ENCODE measurements at regions not wholly inside any gene's neighbourhood (a gene's known extent, or its start where the extent isn't known, plus 50 kb on each side); places are given as distances from the start of the nearest gene placed in this dataset.
"Not testable (repeated sequence)": the region's sequence is repeated elsewhere in the genome, so short reads cannot be mapped to it uniquely, and the experiment has no call there.

DNA sequence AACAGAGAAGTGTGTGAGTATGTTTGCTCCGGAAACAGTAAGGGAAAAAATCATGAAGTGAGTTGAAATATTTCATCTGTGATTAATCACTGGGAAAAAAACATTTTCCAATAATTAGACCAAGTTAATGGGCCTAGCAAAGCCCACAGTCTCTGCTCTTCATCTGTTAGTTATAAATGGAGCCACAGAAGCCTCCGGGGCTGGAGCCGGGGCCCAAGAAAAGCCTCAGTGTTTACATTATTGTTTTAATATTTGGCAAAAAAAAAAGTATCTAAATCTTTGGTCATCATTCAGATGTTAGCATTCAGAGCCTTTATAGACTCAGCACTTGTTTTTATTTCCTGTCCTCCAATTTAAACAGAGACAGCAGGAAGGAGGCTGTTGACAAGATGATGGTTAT is 115.0 kb downstream of the UBE2U start:
- DNase-seq: no peak

DNA sequence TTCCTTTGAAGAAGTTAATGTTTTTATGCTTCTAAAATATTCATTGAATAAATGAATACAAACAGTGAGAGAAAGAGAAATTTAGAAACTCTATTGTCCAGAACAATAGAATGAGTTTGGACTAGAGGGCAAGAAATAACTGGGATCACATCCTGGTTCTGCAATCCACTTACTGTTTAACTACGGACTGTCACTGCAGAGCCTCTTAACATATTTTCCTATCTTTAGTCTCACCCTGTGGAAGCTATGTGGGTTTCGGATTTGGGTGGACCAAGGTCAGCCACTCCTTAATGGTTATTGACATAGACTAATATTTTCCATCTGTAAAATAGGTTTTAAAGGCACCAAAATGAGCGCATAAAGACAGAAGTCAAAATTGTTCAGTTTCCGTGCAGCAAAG is 116.6 kb downstream of the UBE2U start:
- no peak for DNase-seq

DNA sequence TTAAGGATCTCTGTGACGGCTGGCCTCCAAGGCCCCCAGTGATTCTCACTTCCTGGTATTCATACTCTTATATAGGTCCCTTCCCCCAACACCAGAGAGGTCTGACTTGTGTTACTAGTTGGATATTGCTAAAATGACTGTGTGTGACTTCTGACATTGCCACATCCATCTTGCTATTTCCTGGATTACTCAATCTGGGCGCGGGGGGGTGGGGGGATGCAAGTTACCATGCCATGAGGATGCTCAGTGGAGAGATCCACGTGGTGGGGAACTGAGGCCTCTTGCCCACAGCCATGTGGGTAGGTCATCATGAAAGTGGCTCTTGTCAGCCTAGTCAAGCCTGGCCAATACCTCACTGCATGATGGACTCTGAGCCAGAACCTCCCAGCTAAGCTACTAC is 117.0 kb downstream of the UBE2U start:
- peak; percentile 15 for DNase-seq

DNA sequence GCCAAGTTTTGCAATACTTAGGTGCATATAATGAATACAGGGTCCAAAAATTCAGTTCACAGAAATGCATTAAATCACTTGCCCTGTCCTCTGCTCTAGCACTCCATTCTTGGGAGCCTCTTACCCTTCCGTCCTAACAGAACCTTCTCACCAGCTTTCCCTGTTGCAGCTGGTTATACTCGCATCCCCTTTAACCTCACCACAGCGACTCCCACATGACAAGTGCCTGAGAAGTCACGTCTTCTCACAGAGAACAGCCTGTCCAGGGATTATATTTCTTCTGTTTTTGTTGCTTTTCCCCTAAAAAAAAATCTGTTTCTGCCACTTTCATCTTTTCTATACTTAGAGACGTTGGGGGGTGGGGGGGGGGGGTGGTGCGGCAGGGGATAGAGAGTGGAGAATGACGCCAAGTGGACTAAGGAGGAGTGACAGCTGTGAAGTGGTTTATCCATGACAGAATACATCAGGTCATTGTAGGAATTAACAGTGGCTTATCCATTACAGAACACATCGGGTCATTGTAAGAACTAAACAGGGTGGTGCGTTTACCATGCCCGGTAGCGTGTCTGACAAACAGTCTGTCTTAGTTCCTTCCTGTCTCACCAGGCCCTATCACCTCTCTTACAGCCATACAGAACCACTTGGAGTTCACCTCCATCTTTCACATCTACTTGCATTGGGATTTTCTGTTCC is 117.6 kb downstream of the UBE2U start:
- DNase-seq: no peak

DNA sequence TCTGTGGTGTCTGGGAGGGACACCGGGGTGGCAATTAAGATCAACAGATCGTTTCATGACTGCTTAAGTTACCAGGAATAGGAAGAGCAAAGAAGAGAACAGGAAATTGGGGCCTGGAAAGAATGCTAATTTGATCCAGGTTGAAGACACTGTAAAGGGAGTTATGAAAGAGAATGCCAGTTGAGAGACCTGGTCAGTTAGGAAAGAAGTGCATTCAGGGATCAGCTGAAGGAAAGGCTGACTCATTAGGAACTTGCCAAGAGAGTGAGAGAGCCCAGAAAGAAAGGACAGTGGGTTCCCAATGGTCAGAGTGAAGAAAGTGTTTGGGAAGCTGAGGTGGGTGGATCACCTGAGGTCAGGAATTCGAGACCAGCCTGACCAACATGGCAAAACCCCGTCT is 119.6 kb downstream of the UBE2U start:
- no peak for DNase-seq

DNA sequence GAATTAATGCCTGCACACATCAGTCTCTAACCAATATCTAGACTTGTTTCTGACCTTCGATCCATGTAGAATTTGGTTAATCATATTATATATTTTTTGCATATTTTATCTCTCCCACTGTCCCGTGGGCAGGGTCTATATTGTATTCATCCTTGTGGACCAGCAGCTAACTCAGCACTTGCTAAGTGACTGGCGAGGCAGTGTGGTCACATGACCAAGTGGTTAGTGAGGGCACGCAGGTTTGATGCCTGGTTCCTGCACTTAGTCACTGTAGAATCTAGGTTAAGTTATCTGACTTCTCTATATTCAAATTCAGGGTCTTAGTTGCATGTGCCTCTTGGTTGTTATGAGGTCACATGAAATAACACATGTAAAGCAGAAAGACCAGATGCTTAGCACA is 120.5 kb downstream of the UBE2U start:
- no peak for DNase-seq

DNA sequence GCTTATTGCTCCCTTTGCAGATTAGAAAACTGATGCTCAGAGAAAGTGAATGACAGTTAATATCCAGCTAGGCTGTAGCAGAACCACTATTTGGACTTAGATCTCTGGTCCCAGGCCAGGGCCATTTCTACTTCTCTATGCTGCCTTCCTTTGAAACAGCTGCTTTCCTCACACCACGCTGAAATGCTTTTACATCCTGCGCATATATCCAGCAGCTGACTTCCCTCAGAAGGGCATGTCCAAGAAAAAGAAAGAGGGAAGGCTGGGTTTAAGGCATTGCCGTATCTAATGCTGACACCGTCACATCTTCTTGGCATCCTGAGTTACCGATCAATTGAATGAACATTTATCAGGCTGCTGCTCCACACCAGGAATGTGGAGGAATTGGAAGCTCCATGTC is 122.4 kb downstream of the UBE2U start:
- DNase-seq: no peak

DNA sequence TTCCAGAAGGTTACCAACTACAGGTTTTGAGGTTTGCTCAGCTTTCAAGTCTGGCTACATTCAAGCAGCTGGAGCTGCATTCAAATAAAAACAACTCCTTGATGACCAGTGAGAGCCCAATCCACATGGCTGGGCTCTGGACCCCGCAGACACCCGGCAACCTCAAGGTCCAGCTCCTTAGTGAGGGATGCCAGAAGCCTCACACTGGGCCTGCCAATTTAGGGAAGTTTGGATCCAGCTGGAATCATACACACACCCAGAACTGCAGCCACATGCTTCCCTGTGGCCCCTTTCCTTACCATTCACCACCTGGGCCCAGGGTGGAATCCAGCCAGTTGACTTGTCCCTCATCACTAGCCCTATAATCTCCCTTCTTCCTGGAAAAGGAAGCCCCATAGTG is 123.7 kb downstream of the UBE2U start:
- no peak for DNase-seq

DNA sequence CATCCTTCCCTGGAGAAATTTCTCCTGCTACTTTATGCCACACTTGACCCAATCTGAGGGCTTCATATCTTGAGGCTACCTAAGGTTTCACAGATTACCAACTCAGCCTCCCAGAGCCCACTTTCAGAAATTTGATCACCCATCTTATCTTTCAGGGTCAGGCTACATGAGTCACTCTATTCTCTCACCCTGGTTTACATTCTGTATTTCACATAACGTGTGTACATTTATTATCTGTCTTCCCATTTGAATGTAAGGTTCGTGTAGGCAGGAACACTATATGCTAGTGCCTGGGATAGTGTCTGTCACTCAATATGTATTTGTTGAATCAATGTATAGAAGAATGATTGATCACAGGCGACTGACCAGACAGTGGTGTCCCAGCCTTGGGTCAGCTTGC is 124.8 kb downstream of the UBE2U start:
- no peak for DNase-seq

DNA sequence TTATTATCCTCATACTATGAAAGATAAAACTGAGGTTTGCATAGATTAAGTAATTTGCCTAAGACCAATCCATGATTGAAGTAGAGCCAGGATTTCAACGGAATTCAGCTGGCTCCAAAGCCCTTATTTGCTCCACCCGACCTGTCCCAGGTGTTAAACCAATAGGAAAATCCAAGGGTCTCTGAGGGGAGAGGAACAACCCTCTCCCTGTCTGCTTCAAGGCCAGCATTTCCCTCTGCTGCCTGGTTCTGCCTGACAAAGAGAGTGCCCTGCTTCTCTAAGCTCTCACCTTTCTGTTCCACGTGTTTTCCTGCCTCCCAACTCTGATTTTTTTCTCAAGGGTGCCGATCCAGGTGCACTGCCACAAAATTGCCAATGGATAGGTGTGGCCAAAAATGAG is 127.4 kb downstream of the UBE2U start:
- DNase-seq: no peak

DNA sequence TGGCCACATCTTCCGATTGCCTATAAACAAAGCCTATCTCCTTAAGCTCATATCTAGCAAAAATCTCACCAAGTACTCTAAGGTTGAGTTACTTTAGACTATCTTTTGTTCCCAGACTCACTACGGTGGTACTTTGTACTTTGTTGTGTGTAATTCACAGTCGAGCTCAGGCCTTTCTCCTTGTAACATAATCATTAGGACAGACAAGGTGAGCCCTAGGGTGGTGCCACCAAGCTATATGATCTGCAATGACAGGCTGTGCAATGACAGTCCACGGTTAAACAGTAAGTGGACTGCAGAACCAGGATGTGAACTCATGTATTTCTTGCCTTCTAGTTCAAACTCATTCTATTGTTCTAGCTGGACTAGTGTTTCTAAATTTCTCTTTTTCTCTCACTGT is 132.2 kb downstream of the UBE2U start:
- DNase-seq: no peak

DNA sequence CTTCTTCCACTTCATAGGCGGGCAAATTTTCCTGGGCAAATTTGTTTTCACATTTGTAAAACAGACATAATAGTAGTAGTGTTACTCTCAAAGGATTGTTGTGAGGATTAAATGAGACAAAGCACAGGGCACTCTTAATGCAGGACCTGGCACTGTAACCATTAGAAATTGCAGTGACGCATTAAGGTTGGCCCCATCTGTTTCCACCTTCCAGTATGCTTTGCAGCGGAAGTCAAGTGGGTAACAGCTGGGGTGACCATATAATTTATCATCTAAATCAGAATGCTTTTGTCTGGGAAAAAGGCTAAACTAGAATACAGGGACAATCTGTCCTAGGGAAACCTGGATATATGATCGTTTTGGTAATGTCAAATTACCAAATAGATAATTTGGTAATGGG is 132.5 kb upstream of the CACHD1 start:
- no peak for DNase-seq

DNA sequence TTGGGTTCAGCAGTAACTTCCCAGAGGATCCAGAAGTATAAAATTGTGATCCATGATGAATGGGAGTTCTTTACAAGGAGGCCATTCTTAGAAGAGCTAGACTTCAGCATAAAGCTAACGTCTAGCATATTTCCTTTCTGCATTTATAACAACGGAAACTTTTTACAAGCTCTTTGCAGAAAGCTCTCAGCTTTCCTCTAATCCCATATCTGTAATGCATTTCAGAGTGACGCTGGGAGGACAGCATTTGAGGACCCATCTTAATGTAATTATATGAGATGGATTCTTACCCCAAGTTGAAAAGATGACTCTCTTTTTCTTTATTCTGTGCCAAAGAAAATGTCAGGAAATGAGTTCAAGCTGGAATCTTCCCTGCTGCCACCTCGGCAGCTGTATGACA is 132.0 kb upstream of the CACHD1 start:
- DNase-seq: no peak

DNA sequence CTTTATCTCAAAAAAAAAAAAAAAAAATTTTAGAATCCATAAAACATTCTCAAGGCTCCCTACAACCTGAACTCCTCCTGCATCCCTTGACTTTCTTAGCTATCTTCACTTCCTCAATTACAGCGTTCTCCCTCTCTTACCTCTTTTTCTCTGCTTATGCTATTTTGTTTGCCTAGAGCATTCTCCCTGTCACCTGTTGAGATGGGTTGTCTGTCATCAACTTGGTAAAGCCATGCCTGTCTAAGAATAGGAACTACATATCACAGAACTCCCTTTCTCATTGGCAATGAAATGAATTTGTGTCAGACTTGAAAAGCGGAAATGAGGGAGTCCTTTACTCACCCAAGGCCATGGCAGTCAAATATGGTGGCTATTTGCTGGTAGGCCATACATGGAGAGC is 129.6 kb upstream of the CACHD1 start:
- DNase-seq: no peak

DNA sequence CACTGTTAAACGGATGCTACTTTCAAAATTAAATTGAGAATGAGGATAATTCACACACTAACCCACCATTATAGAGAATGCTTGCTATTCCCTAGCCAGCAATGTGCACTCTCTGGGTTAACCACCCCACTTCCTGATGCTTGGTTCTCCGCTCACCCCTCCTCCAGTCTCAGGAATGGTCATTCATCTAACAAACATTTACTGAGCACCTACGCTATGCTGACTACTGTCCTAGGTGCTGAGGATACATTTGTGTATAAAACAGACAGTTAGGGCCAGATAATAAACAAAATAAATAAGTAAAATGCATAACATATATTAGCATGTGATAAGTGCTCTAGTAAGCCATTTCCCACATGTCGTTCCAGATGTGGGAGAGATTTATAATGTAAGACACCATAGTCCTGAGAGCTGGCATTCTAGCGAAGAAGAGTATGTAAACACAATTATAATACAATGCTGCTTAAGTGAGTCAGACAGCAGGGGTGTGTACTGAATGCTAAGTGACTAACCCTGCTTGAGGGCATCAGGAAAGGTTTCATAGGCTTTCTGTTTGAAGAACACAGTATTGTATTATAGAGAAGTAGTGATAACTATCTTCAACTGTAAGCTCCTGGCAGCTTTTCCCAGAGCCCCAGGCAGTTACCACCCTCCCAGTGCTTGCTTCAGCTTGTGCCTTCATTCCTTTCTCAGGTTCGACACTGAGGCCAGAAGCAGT is 126.7 kb upstream of the CACHD1 start:
- no peak for DNase-seq

DNA sequence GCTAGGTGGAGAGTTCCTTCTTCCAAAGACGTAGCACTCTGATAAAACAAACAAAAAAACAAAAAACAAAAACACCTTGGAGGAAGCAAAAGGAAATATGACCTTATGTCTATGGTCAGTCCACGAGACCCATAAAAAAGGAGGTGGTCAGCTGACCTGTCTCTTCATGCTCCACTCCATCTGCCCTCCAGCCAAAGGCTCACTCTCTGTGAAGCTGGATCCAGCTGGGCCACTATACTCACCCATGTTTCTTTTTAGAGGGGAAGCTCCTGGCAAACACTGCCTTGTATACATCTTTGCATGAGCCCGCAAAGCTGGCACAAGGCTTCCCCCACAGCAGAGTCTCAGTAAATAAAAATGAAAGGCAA is 126.1 kb upstream of the CACHD1 start:
- no peak for DNase-seq

DNA sequence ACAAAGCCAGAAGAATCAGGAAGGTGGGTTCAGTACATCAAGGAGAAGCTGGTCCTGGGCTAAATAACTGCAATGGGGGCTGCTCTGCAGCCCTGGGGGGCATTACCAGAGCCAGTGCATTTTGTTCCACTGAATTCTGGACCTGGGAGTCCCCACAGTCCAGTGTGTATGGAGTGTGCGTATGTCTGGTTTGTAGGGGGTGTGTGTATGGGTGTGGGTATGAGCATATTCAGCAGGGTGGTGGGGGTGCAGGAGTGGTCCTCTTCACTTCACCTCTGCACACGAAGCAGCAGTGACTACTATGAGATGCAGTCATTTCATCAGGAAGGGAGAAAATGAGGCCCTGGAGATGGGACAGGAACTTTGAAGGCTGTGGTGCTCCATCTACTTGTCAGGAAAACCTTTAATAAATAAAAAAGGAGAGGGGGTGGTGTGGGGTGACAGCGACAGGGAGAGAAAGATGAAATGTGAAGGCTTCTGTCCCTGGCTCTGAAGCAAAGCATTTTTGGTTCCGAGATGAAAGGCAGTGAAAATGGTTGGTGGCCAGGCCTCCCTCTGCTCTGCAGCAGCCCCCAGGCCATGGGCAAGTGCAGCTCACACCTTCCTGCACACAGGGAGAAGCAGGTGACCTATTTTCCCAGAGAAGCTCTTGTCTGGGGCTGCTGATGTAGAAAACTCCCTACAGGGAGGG is 121.5 kb upstream of the CACHD1 start:
- DNase-seq: no peak

DNA sequence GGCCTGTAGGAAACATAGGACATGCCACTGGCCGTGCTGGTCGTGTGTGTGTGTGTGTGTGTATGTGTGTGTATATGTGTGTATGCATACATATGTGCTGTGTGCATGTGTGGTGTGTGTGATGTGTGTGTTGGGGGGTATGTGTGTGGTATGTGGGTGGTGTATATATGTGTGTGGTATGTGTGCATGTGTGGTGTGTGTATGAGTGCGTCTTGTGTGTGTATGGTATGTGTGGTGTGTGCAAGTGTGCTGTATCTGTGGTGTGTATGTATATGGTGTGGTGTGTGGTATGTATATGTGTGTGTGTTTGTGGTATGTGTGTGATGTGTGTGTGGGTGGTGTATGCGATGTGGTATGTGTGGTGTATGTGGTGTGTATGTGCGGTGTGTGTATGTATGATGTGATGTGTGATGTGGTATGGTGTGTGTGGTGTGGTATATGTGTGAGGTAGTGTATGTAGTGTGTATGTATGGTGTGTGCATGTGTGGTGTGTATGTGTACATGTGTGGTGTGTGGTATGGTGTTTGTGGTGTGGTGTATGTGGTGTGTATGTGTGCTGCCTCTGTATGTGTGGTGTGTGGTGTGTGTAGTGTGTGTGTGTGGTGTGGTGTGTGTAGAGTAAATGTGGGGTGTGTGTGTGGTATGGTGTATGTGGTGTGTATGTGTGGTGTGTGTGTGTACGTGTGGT is 120.8 kb upstream of the CACHD1 start:
- DNase-seq: no peak

DNA sequence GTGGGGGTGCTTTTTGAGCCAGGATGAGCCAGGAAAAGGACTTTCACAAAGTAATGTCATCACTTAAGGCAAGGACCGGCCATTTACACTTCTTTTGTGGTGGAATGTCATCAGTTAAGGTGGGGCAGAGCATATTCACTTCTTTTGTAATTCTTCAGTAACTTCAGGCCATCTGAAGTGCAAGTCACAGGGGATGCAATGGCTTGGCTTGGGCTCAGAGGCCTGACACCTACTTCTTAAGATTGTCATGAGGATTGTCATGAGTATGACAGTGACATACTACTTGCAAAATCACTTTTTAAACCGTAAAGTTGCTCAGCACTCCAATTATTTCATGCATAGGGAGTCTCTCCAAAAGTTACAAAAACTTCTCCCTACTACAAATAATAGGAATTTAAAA is 114.4 kb upstream of the CACHD1 start:
- not testable (repeated sequence) for DNase-seq

DNA sequence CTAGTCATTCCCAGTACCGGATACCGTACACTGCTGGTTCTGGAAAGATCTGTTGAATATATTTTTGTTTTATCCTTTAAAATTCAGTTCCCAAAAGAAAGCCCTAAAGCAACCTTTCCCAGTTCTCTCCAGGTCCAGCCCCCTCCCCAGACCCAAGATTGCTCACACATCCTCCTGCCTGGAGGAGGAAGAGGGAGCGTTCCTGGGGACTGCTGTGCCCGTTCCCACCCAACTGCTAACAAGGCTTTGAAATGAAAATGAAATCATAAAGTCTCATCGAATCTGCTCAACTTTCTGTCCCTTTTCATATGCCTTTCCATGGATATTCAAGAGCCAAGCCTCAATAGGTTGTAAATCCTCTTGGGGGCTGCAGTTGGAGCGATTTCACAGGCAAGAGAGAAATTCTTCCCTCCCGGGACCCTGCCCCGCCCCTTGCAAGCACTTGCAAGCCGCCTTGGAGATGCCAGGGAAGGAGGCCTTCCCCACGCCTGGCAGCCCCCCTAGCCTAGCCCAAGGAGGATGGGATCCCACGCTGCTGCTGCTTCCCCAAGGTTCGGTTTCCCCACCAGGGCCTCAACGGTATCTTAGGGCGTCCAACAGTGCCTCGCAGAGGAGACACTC is 113.2 kb upstream of the CACHD1 start:
- DNase-seq: no peak

DNA sequence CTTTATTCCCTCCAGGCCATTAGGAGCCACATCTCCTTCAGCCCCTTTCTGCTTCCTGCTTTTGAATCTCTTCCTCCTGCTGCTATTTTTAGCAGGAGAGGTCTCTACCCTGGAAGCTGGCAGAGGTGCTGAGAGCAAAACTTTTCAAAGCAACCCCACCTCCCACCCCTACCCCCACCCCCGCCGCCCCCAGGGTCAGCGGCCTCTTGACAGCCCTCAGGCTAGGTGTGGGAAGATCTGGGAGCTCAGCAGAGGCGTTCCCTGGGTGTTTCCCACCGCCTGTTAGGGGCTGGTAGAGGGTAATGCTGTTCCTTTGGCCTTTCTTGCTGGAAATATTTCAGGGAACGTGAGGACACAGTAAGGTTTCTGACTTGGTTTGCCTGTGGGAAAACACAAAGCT is 112.5 kb upstream of the CACHD1 start:
- DNase-seq: no peak

DNA sequence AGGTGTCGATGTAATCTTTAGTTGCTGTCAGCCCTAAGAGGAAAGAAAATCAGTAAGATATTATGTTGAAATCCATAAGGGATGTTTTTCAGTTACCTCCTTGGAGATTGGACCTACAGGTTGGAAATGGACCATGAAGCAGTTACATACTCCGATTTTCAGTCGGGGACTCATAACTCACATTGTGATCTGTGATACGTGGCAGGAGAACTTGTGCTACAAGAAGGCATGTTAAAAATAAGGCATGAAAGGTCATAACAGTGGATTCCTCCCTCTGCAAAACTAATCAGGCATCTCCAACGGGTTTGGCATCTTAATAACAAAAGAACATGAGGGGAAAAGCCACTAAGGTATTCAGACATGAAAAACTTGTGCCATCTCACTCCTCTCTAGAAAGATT is 111.2 kb upstream of the CACHD1 start:
- no peak for DNase-seq

DNA sequence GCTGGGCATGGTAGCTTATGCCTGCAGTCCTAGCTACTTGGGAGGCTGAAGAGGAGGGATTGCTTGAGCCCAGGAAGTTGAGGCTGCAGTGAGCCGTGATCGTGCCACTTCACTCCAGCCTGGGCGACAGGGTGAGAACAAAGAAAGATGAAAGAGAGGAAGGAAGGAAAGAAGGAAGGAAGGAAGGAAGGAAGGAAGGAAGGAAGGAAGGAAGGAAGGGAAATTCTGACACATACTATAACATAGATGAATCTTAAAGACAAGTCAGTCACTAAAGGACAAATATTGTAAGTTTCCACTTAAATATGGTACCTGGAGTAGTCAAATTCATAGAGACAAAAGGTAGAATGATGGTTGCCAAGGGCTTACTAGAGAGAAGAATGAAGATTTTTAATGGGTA is 108.0 kb upstream of the CACHD1 start:
- DNase-seq: no peak

All from SIG-M5 (cell line).